WTC11 (cell line): ENCODE measurements at regions not wholly inside any gene's neighbourhood (a gene's known extent, or its start where the extent isn't known, plus 50 kb on each side); places are given as distances from the start of the nearest gene placed in this dataset.

Source experiments
- ATF3 ChIP-seq: sonication (generic); formaldehyde crosslinking; conservative IDR thresholded peaks from 2 replicates; pipeline ENCODE4 v1.8.1; 2022; ENCODE audit warnings: mild to moderate bottlenecking, missing genetic modification reagents
- CREM ChIP-seq: sonication (generic); formaldehyde crosslinking; IDR thresholded peaks from 2 replicates; pipeline ENCODE4 v1.8.1; 2022; ENCODE audit warnings: mild to moderate bottlenecking, missing genetic modification reagents, moderate library complexity
- ETV6 ChIP-seq: sonication (generic); formaldehyde crosslinking; IDR thresholded peaks from 2 replicates; pipeline ENCODE4 v1.8.1; 2022; ENCODE audit warnings: mild to moderate bottlenecking, missing genetic modification reagents
- FOXK1 ChIP-seq: sonication (generic); formaldehyde crosslinking; IDR thresholded peaks from 2 replicates; pipeline ENCODE4 v1.8.0; 2022; ENCODE audit warnings: mild to moderate bottlenecking, moderate library complexity, missing genetic modification reagents
- IRF2 ChIP-seq: sonication (generic); formaldehyde crosslinking; IDR thresholded peaks from 2 replicates; pipeline ENCODE4 v1.8.0; 2022; ENCODE audit warnings: low read depth, missing genetic modification reagents, borderline replicate concordance
- JAZF1 ChIP-seq: fragments of 250-450 bp; sonication (Bioruptor Pico); IDR thresholded peaks from 2 replicates; pipeline ENCODE4 v1.9.0; 2021; ENCODE audit warnings: moderate library complexity, mild to moderate bottlenecking, inconsistent platforms
- USF1 ChIP-seq: sonication (generic); formaldehyde crosslinking; IDR thresholded peaks from 2 replicates; pipeline ENCODE4 v1.8.0; 2022; ENCODE audit warnings: mild to moderate bottlenecking, missing genetic modification reagents
- ZNF396 ChIP-seq: fragments of 250-450 bp; sonication (Bioruptor Pico); IDR thresholded peaks from 2 replicates; pipeline ENCODE4 v1.8.0; 2021; ENCODE audit warnings: mild to moderate bottlenecking, moderate library complexity, borderline replicate concordance
- ZNF423 ChIP-seq: fragments of 250-450 bp; sonication (Bioruptor Pico); IDR thresholded peaks from 2 replicates; pipeline ENCODE4 v2.1.2; 2022; ENCODE audit warnings: mild to moderate bottlenecking, moderate library complexity
- TF ChIP-seq, protein P1 (sequence below): fragments of 200-600 bp; IDR thresholded peaks from 2 replicates; pipeline ENCODE4 v1.8.0; 2022; ENCODE audit warnings: antibody characterized with exemption
- TF ChIP-seq, protein P2 (sequence below): sonication (generic); formaldehyde crosslinking; IDR thresholded peaks from 2 replicates; pipeline ENCODE4 v1.8.1; 2022; ENCODE audit warnings: low read depth, missing genetic modification reagents, borderline replicate concordance
- TF ChIP-seq, protein P3 (sequence below): sonication (generic); formaldehyde crosslinking; IDR thresholded peaks from 2 replicates; pipeline ENCODE4 v1.8.1; 2023; ENCODE audit warnings: mild to moderate bottlenecking, moderate library complexity, missing genetic modification reagents
- TF ChIP-seq, protein P4 (sequence below): sonication (generic); formaldehyde crosslinking; IDR thresholded peaks from 2 replicates; pipeline ENCODE4 v1.8.0; 2022; ENCODE audit warnings: mild to moderate bottlenecking, missing genetic modification reagents
- TF ChIP-seq, protein P5 (sequence below): fragments of 250-450 bp; sonication (Bioruptor Pico); IDR thresholded peaks from 2 replicates; pipeline ENCODE4 v1.9.0; 2021; ENCODE audit warnings: mild to moderate bottlenecking, borderline replicate concordance

DNA sequence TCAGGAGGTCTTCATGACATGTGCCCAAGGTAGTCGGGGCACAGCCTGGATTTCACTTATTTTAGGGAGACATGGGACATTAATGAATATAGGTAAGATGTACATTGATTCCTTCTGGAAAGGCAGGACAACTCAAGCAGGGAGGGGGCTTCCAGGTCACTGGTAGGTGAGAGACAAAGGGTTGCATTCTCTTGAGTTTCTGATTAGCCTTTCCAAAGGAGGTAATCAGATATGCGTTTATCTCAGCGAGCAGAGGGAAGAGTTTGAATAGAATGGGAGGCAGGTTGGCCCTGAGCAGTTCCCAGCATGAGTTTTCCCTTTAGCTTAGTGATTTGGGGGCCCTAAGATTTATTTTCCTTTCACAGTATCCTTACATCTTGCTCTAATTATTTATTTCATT, 443.8 kb upstream of the EEF2KMT start:
- TF ChIP-seq, protein P1, sequence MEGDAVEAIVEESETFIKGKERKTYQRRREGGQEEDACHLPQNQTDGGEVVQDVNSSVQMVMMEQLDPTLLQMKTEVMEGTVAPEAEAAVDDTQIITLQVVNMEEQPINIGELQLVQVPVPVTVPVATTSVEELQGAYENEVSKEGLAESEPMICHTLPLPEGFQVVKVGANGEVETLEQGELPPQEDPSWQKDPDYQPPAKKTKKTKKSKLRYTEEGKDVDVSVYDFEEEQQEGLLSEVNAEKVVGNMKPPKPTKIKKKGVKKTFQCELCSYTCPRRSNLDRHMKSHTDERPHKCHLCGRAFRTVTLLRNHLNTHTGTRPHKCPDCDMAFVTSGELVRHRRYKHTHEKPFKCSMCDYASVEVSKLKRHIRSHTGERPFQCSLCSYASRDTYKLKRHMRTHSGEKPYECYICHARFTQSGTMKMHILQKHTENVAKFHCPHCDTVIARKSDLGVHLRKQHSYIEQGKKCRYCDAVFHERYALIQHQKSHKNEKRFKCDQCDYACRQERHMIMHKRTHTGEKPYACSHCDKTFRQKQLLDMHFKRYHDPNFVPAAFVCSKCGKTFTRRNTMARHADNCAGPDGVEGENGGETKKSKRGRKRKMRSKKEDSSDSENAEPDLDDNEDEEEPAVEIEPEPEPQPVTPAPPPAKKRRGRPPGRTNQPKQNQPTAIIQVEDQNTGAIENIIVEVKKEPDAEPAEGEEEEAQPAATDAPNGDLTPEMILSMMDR, result no peak
- TF ChIP-seq, protein P2, sequence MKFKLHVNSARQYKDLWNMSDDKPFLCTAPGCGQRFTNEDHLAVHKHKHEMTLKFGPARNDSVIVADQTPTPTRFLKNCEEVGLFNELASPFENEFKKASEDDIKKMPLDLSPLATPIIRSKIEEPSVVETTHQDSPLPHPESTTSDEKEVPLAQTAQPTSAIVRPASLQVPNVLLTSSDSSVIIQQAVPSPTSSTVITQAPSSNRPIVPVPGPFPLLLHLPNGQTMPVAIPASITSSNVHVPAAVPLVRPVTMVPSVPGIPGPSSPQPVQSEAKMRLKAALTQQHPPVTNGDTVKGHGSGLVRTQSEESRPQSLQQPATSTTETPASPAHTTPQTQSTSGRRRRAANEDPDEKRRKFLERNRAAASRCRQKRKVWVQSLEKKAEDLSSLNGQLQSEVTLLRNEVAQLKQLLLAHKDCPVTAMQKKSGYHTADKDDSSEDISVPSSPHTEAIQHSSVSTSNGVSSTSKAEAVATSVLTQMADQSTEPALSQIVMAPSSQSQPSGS, result no peak
- TF ChIP-seq FOXK1 (CRISPR knock-in tag) (no peak), ETV6 (CRISPR knock-in tag) (no peak), USF1 (CRISPR knock-in tag) (no peak), CREM (CRISPR knock-in tag) (no peak), JAZF1 (CRISPR knock-in tag) (no peak), ZNF423 (CRISPR knock-in tag) (no peak), ATF3 (CRISPR knock-in tag) (no peak), IRF2 (no peak), ZNF396 (CRISPR knock-in tag) (no peak)
- TF ChIP-seq, protein P3, sequence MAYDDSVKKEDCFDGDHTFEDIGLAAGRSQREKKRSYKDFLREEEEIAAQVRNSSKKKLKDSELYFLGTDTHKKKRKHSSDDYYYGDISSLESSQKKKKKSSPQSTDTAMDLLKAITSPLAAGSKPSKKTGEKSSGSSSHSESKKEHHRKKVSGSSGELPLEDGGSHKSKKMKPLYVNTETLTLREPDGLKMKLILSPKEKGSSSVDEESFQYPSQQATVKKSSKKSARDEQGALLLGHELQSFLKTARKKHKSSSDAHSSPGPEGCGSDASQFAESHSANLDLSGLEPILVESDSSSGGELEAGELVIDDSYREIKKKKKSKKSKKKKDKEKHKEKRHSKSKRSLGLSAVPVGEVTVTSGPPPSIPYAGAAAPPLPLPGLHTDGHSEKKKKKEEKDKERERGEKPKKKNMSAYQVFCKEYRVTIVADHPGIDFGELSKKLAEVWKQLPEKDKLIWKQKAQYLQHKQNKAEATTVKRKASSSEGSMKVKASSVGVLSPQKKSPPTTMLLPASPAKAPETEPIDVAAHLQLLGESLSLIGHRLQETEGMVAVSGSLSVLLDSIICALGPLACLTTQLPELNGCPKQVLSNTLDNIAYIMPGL, result no peak
- TF ChIP-seq, protein P4, sequence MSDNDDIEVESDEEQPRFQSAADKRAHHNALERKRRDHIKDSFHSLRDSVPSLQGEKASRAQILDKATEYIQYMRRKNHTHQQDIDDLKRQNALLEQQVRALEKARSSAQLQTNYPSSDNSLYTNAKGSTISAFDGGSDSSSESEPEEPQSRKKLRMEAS (CRISPR knock-in tag), result no peak
- TF ChIP-seq, protein P5, sequence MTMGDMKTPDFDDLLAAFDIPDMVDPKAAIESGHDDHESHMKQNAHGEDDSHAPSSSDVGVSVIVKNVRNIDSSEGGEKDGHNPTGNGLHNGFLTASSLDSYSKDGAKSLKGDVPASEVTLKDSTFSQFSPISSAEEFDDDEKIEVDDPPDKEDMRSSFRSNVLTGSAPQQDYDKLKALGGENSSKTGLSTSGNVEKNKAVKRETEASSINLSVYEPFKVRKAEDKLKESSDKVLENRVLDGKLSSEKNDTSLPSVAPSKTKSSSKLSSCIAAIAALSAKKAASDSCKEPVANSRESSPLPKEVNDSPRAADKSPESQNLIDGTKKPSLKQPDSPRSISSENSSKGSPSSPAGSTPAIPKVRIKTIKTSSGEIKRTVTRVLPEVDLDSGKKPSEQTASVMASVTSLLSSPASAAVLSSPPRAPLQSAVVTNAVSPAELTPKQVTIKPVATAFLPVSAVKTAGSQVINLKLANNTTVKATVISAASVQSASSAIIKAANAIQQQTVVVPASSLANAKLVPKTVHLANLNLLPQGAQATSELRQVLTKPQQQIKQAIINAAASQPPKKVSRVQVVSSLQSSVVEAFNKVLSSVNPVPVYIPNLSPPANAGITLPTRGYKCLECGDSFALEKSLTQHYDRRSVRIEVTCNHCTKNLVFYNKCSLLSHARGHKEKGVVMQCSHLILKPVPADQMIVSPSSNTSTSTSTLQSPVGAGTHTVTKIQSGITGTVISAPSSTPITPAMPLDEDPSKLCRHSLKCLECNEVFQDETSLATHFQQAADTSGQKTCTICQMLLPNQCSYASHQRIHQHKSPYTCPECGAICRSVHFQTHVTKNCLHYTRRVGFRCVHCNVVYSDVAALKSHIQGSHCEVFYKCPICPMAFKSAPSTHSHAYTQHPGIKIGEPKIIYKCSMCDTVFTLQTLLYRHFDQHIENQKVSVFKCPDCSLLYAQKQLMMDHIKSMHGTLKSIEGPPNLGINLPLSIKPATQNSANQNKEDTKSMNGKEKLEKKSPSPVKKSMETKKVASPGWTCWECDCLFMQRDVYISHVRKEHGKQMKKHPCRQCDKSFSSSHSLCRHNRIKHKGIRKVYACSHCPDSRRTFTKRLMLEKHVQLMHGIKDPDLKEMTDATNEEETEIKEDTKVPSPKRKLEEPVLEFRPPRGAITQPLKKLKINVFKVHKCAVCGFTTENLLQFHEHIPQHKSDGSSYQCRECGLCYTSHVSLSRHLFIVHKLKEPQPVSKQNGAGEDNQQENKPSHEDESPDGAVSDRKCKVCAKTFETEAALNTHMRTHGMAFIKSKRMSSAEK (CRISPR knock-in tag), result no peak
